ENCODE measurements at regions not wholly inside any gene's neighbourhood (a gene's known extent, or its start where the extent isn't known, plus 50 kb on each side); places are given as distances from the start of the nearest gene placed in this dataset.

GRCh38 chr13:48818495-48819356 lies 157.0 kb upstream of the FNDC3A start:
- TF ChIP-seq POLR2A (IDR thresholded peaks at IDR 0.05) (no peak), CTCF (IDR thresholded peaks at IDR 0.05) (no peak)

Measured in Peyer's patch (tissue), 4 donors.